AG10803 (cell line): ENCODE measurements at regions not wholly inside any gene's neighbourhood (a gene's known extent, or its start where the extent isn't known, plus 50 kb on each side); places are given as distances from the start of the nearest gene placed in this dataset.
"Not testable (repeated sequence)": the region's sequence is repeated elsewhere in the genome, so short reads cannot be mapped to it uniquely, and the experiment has no call there.

ENCODE experiments used
- DNase-seq: peaks from one replicate; pipeline ENCODE4 v3.0.0; 2010; ENCODE audit warnings: low read depth
- H3K4me3 ChIP-seq: 2 replicates; pipeline ENCODE4 v1.5.1; 2011; ENCODE audit warnings: mild to moderate bottlenecking, low read length, control low read depth
- TF ChIP-seq, protein P1 (sequence below): conservative IDR thresholded peaks from 2 replicates; pipeline ENCODE4 v1.5.1; 2011; ENCODE audit warnings: mild to moderate bottlenecking, low read length, control low read depth, inconsistent platforms

DNA sequence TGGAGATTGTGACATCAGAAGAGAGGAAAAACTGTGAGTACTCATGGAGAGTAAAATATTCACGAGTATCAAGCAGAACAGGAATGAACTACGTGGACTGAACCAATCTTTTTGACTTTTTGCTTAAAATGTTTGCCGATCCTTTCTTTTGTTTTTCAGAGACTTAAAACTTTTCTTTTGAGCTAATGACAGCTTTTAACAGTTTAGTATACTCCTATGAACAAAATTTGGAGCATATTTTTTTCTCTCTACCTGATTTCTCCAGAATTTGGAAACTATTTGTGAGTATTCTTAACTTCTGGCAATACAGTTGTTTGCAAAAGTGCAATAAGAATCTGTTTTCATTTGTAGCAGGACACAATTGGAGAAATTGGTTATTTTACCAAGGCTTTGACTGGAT lies 786.3 kb downstream of the SORCS1 start:
- TF ChIP-seq, protein P1, sequence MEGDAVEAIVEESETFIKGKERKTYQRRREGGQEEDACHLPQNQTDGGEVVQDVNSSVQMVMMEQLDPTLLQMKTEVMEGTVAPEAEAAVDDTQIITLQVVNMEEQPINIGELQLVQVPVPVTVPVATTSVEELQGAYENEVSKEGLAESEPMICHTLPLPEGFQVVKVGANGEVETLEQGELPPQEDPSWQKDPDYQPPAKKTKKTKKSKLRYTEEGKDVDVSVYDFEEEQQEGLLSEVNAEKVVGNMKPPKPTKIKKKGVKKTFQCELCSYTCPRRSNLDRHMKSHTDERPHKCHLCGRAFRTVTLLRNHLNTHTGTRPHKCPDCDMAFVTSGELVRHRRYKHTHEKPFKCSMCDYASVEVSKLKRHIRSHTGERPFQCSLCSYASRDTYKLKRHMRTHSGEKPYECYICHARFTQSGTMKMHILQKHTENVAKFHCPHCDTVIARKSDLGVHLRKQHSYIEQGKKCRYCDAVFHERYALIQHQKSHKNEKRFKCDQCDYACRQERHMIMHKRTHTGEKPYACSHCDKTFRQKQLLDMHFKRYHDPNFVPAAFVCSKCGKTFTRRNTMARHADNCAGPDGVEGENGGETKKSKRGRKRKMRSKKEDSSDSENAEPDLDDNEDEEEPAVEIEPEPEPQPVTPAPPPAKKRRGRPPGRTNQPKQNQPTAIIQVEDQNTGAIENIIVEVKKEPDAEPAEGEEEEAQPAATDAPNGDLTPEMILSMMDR: no peak
- H3K4me3 ChIP-seq: no peak overlapping the region
- DNase-seq: no peak

DNA sequence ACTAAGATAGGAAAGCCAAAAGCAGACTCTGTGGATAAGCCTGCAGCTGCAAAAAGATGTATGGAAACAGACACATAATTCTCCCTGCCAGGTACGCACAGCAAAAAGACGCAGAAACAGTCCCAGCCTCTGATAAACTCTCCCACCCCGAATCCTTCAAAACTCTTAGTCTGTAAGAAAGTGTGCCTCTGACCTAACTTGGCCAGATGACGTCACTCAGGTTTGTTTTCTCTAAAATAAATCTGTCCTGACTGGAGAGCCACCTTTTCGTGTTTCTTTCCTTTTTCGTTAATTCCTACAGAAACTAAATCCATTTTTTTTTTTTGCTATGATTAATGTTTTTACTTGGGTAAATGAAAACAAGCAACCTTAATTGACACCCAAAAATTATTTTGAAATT lies 793.8 kb downstream of the SORCS1 start:
- TF ChIP-seq, protein P1: no peak
- no peak for DNase-seq
- no peak overlapping the region for H3K4me3 ChIP-seq

DNA sequence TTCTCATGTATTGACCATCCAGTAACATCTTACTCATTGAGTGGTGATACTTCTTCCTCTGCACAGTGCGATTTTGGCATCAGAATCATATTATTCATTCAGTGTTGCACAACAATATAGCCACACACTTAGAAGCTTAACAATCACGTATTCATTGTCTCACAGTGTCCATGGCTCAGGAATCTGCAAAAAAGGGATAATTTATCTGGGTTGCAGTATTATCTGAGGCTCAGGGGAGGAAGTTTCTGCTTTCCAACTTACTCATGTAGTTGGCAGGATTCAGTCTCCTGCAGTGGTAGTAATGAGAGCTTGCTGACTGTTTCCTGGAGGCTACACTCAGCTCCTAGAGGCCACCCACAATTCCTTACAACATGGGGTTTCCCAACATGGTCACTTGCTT lies 803.6 kb downstream of the SORCS1 start:
- peak; percentile 93 for DNase-seq
- H3K4me3 ChIP-seq: no peak overlapping the region
- TF ChIP-seq, protein P1: no peak

DNA sequence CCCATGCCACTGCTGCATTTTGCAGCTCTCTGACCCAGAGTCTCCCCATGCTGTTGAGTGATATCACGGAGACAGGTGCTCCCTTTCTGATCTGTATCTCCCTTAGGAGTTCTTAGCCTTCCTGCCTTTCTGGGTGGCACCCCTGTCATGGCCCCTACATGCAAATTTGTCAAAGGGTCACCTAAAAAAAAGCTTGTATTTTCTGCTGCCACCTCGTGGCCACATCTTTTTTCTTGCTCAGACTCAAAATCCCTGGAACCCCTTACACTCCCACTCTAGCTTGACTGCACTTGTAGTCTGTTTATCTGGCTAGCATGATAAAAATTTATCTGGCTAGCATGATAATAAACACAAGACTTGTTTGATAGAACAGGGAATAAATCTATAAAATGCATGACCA lies 809.1 kb downstream of the SORCS1 start:
- TF ChIP-seq, protein P1: peak; percentile 34
- DNase-seq: no peak
- no peak overlapping the region for H3K4me3 ChIP-seq

DNA sequence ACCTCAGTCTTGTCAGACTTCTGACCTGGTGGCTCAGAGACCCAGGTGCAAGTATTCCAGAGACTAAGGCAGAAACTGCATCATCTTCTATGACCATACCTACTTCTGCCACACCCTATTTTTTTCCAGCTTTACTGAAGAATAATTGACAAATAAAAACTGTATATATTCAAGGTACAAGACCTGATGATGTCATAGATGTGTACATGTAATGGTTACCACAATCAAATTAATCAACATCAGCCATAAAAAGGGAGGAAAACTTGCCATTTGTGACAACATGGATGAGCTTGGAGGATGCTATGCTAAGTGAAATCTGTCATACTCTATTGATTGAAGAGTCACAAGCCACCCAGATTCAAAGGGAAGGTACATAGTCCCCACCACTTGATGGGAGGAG lies 815.6 kb downstream of the SORCS1 start:
- TF ChIP-seq, protein P1: no peak
- no peak overlapping the region for H3K4me3 ChIP-seq
- DNase-seq: no peak

DNA sequence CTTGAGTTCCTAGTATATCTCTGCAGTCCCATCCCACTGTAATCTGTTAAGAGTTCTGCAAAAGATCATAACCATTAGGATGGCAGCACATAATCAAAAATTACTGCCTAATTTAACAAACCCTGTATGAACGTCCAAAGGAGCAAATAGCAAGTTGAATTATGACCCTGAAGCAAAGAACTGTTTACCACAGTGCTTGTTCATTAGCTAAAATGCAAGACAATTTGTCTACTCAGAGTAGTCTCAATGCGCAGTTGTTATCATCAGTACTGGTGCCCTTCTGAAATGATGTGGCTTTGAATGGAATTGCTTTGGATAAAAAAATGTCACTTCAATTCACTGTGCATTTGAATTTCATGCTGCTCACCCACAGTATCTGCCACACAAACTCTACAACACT lies 817.0 kb downstream of the SORCS1 start:
- DNase-seq: no peak
- TF ChIP-seq, protein P1: no peak
- H3K4me3 ChIP-seq: no peak overlapping the region

DNA sequence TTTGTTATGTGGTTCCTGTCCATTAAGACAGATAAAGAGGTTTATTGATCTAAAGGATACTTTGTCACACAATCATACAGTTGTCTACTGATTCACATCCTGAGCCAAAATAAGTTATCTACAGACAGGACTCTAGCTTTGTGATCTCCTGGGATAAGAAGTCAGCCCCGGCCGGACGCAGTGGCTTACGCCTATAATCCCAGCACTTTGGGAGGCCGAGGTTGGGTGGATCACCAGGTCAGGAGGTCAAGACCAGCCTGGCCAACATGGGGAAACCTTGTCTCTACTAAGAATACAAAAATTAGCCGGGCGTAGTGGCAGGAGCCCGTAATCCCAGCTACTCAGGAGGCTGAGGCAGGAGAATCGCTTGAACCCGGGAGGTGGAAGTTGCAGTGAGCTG lies 821.0 kb downstream of the SORCS1 start:
- not testable (repeated sequence) for DNase-seq, H3K4me3 ChIP-seq

DNA sequence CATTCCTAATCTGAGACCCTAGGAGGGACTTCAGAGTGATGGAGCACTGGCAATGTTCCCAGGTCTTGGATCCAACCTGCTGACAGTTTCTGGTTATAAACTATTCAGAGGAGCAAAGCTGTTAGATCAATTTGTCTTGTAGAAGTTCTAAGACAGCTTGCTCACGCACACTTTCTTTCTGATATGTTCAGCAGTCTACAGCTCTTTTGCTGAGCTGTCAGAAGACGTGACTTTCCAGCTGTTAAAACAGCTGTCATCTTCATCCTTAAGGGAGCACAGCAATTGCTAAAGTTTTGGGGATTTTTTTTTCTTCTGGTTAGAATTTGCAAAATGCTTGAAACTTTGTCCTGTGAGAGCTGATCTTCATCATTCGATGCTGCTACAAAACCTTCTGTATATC lies 823.1 kb downstream of the SORCS1 start:
- no peak for DNase-seq
- TF ChIP-seq, protein P1: no peak
- H3K4me3 ChIP-seq: no peak overlapping the region
